Astrocyte (in vitro differentiated cells and primary cell): ENCODE measurements at regions not wholly inside any gene's neighbourhood (a gene's known extent, or its start where the extent isn't known, plus 50 kb on each side); places are given as distances from the start of the nearest gene placed in this dataset.

ENCODE experiments used
- CTCF ChIP-seq: IDR thresholded peaks from 2 replicates; pipeline ENCODE4 v1.5.1; 2011; ENCODE audit warnings: low read depth, mild to moderate bottlenecking, inconsistent platforms, low read length, moderate library complexity; ENCODE audit not compliant: insufficient read depth
- EZH2 ChIP-seq: IDR thresholded peaks from 2 replicates; pipeline ENCODE4 v1.6.1; 2012; ENCODE audit warnings: mild to moderate bottlenecking, low read length, inconsistent platforms; ENCODE audit not compliant: insufficient read depth

GRCh38 chr2:40039549-40039948 lies 260.5 kb upstream of the THUMPD2 start:
- TF ChIP-seq CTCF (no peak), EZH2 (no peak)
